ENCODE measurements at regions not wholly inside any gene's neighbourhood (a gene's known extent, or its start where the extent isn't known, plus 50 kb on each side); places are given as distances from the start of the nearest gene placed in this dataset.

DNA sequence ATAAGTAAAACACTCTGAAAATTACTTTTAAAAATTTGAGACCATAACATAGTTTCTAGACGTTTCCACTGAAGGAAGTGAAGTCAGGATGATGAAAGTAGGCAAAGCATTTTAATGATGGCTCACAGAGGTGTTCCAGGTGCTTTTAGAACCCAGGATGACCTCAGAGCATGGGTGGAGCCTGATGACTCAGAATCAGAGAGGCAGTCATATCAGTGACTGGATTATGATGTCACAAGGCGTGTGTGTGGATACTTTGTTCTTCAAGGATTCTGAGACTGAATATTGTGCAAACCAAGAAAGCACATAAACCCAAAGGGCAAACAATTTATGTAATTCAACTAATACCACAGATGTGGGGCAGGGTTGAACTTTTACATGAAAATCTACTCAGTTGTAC lies 200.2 kb upstream of the FOXN2 start:
- TF ChIP-seq CTCF (optimal IDR thresholded peaks at IDR 0.05 in 1 of 3, IDR thresholded peaks at IDR 0.05 in 1 of 3, conservative IDR thresholded peaks at IDR 0.05 in 1 of 3; ENCODE audit: extremely low read depth in 1 of 3, insufficient read depth in 2 of 3, low read length in 3 of 3) (no peak), EZH2 (IDR thresholded peaks at IDR 0.05; ENCODE audit: low read length) (no peak)
